GM18517 (cell line): ENCODE measurements at regions not wholly inside any gene's neighbourhood (a gene's known extent, or its start where the extent isn't known, plus 50 kb on each side); places are given as distances from the start of the nearest gene placed in this dataset.
"Not testable (repeated sequence)": the region's sequence is repeated elsewhere in the genome, so short reads cannot be mapped to it uniquely, and the experiment has no call there.

Experiments
- ATAC-seq: cut with Tn5 transposase; IDR thresholded peaks from one replicate; pipeline ENCODE4 v1.9.1; 2021; ENCODE audit warnings: mild to moderate bottlenecking, moderate library complexity; ENCODE audit not compliant: unreplicated experiment

DNA sequence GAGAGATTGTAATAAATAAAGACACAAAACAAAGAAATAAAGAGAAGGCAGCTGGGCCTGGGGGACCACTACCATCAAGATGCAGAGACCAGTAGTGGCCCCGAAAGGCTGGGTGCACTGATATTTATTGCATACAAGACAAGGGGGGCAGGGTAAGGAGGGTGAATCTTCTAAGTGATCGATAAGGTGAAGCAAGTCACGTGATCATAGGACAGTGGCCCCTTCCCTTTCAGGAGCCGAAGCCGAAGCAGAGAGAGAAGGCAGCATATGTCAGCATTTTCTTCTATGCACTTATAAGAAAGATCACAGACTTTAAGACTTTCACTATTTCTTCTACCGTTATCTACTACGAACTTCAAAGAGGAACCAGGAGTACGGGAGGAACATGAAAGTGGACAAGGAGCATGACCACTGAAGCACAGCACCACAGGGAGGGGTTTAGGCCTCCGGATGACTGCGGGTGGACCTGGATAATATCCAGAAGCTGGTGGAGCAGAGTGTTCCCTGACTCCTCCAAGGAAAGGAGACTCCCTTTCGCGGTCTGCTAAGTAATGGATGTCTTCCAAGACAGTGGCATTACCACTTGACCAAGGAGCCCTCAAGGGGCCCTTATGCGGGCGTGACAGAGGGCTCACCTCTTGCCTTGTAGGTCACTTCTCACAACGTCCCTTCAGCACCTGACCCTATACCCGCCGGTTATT lies 126.4 kb downstream of the RBM46 start:
- not testable (repeated sequence) for ATAC-seq

GRCh38 chr4:154908168-154908567 lies 127.1 kb downstream of the RBM46 start:
- ATAC-seq, result no peak

DNA sequence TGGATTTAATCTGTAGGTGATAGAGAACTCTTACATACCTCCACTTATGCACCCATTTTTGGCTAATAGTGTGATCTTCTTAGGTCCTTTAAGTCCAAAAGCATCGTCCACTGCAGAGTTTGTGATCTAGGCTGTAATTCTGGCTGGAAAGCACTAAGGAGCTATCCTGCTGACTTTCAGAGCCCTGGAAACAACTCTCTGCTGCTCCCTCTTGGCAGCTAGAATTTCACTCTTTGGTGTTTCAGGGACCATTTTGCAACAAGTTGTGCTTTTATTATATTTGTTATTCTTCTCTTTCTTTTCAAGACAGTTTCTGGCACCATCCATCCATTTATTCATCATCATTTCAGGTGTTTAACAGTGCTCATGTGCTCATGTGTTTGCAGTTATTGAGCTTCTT lies 130.0 kb downstream of the RBM46 start:
- no peak for ATAC-seq

DNA sequence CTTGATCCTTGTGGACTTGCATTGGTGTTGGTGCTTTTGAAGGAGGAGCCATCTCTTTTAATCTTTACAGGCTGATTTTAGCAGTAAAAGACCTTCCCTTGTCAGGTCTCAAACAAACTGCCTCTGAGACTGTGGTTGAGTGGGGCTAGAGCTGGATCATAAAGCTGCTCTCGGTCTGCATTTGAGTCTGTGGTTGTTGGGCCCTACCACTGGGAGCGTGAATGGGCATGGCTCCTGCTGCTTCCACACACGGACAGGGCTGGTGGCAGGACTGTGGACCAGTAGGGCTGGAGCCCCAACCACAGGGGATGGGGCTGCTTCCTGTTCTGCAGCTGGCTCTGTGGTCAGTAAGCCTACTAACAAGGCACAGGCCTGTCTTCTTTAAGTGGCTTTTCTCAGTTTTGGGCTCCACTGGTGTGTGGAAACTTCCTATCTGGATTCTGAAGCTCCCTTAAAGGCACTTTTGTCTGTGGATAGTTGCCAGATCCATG lies 130.6 kb downstream of the RBM46 start:
- no peak for ATAC-seq

DNA sequence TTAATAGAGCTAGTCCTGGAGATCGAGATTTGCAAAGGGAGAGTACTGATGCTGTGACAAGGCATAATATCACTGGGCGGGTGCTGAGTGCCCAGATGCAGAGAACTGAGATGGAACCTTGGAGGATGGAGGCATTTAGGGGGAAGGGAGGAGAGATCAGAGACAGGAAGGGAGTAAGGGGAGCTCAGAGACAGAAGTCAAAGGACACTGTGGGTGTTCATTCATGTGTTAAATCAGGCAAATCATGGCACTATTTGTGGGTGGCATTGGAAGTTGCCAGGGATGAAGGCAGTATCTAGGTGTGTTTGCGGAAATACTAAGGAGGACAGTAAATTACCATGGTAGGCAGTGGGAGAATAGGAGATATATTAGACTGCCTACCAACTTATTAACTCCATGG lies 135.0 kb downstream of the RBM46 start:
- no peak for ATAC-seq

DNA sequence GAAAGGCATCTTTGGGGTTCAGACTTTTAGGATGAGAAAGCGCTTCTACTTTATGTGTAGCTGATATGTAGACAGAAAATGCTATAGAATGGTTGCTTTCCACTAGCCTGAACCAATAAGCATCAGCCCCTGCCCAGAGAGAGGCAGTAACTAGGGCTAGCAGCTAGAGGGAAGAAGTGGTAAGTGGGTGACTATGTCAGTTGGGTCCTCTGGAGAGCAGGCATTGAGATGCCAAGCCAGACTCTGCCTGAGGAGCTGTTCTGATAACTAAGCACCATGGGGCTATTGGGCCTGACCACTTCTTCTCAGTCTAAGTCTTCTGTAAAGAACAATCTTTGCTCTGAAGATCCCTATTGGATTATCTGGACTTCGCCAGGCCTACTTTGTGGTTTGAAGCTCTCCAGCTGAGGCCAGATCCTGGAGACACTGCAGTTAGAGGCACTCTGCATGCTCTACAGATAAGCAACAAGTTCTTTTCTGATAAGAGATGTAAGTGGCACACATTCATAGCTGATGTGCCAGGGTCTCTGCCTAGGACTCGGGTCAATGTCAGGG lies 146.1 kb downstream of the RBM46 start:
- no peak for ATAC-seq

GRCh38 chr4:154928640-154929257 lies 147.7 kb downstream of the RBM46 start:
- no peak for ATAC-seq

- ATAC-seq, result no peak
Observed at GRCh38 chr4:154936873-154937272, 155.8 kb downstream of the RBM46 start.

DNA sequence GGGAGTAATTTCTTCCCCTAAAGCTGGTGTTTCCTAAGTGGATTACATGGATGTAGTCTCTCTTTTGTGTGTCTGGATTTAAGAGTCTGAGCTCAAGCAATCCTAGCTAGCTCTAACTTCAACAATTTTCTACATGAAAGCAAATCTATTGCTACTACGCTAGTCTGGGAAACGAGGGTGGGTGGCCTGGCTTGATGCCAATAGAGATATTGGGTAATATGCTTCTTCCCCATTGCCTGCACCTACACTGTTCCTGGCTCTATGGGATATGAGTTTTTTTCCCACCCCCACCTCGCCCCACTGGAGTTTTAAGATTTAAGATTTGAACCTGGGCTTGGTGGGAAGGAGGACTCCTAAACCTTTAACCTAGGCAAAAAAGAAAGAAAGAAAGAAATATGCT lies 158.8 kb downstream of the RBM46 start:
- no peak for ATAC-seq

- no peak for ATAC-seq
Observed at GRCh38 chr4:154942176-154942575, 161.1 kb downstream of the RBM46 start.

GRCh38 chr4:154944996-154945395 lies 163.9 kb downstream of the RBM46 start:
- no peak for ATAC-seq

DNA sequence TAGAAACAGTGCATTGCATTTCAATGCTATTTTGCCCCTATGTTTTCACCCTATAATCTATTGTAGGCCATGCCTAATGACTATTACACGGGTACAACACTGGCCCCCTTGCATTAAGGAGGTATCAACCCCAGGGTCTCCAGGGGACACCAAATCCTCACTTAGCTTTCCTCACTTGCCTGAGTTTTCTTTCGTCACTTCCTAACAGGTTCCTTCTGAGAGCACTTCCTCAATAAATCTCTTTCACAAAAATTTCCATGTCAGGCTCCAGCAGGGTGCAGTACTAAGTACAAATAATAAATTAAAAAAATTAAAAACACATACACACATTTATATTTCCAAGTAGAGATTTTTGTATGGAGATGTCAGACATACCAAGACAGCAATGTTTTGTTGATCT lies 165.0 kb downstream of the RBM46 start:
- no peak for ATAC-seq

GRCh38 chr4:154953691-154954090 lies 172.6 kb downstream of the RBM46 start:
- no peak for ATAC-seq

DNA sequence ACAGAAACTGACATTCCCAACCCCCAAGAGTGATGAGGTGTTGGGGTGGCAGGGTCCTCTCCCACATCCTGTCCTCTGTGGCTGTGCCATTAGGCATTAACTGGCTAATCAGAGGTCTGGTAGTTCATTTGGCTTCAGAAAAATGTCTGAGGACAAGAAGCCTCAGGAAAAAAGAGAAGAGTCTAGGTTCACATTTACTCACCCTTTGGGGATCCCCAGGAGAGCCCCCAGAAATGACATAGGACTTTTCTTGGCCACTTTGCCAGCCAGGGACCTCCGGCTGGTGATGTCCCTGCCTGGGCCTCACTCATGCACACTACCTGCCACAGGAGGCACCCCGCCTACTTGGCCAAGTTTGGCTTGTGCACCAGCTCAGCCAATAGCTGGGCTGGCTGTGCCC lies 173.0 kb downstream of the RBM46 start:
- no peak for ATAC-seq

DNA sequence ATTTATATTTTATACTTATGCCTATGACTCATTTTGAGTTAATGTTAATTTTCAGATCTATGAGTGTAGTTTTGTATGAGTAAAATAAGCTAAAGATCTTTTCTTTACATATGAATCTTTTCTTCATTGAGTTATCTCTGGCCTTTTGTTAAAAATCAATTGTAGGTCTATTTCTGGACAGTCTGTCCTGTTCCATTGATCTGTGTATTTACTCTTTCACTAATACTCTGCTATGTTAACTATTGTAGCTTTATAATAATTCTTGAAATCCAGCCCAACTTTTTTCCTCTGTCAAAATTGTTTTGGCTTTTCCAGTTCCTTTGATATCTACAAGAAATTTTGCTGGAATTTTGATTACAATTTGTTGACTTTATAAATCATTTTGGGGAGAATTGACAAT lies 177.0 kb downstream of the RBM46 start:
- ATAC-seq, result no peak

DNA sequence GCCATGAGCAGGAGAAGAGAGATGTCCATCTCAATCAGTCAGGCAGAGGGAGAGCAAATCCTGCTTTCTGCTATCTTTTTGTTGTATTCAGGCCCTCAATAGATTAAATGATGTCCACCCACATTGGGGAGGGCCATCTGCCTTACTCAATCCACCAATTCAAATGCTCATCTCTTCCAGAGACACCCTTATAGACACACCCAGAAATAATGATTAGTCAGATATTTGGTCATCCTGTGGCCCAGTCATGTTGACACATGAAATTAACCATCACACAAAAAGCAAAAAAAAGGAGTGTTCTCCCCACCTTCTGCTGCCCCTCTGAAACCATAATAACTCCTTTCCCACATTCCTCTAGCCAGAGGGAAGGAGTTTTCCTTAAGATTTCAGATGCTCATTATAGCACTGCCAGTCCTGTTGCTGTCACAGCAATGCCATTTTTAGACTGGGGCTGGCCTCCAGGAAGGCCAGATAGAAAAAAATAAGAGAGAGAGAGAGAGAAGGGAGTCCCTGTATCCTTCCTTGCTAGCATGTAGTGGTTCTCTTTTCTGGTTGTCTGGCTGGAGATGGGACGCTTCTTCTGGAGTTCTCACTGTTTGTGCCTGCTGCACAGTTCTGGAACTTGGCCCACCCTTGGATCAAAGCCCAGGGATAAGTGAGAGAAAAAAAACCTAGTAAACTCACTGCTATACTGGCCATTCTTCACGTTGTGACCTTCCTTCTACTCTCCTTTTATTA lies 177.7 kb downstream of the RBM46 start:
- ATAC-seq, result no peak

DNA sequence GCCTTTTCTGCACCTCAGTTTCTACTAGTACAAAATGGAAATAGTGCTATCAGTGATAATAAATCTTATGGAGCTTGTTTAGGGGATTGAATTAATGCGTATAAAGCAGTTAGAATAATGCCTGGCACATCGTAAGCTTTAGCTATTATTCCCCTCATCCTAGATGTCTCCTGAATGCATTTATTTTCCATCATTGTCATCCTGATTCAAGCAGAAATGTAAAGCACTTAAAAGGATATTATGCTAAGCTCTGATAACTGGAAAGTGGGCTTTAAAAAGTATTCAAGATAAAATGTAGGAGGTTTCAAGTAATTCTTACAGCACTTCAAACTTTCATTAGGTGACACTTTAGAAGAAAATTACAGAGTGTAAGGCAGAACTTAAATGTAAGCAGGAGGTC lies 178.7 kb downstream of the RBM46 start:
- no peak for ATAC-seq

DNA sequence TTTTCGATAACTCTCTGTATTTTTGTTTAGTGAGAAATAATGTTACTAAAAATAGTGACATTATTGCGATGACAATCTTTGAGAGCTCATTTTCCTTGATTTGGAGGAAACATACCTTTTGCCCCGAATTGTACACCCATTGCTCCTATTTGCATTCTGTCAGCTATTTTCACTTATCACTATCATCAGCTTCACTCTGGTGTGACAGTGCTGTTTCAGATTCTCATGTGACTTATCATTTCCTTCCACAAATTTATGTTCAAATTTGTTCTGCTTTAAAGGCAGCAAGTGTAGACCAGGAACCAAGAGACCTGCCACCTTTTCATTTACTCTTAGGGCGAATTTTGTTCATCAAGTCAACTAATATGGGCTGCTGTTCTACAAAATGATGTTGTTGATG lies 179.4 kb downstream of the RBM46 start:
- no peak for ATAC-seq

- peak; percentile 91 for ATAC-seq
Observed at GRCh38 chr4:154961263-154961662, 180.2 kb downstream of the RBM46 start.

- ATAC-seq, result no peak
Observed at GRCh38 chr4:154973244-154974035, 192.4 kb downstream of the RBM46 start.

DNA sequence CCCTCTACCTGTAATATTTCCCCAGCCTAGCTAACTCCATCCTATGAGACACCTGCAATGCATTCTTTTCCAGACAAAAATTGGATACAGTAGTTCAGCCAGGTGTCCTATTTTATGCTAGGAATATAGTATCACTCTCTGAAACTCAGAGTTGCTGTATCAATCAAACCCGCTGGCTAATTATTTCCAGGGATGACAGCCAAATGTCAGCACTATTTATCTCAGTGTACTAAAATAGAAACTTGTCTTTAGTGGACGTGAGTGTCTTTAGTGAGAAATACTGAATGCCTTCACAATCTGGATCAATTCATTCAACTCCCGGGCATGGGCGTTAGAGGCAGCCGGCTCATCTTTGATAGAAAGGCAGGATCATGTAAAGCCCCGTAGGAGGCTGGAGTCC lies 196.2 kb downstream of the RBM46 start:
- ATAC-seq, result no peak
